Transverse colon (tissue), 4 donors: ENCODE measurements at regions not wholly inside any gene's neighbourhood (a gene's known extent, or its start where the extent isn't known, plus 50 kb on each side); places are given as distances from the start of the nearest gene placed in this dataset.

Experiments used
- DNase-seq: peaks from one replicate; pipeline ENCODE4 v3.0.0-alpha.2; 2019
- H3K27ac ChIP-seq, 4 donors: fragments of 200-600 bp; sonication (generic); 2 replicates each; pipeline ENCODE4 v1.5.1; 2016 to 2018; ENCODE audit warnings: inconsistent platforms in 4 of 4
- H3K27me3 ChIP-seq: fragments of 200-600 bp; sonication (generic); 2 replicates; pipeline ENCODE4 v1.5.1; 2017; ENCODE audit warnings: inconsistent platforms
- H3K36me3 ChIP-seq, 4 donors: fragments of 200-600 bp; sonication (generic); 2 replicates each; pipeline ENCODE4 v1.5.1; 2017 to 2019; ENCODE audit warnings: inconsistent platforms in 4 of 4
- H3K4me1 ChIP-seq, 4 donors: fragments of 200-600 bp; sonication (generic); 2 replicates each; pipeline ENCODE4 v1.5.1; 2017 to 2020; ENCODE audit warnings: inconsistent platforms in 4 of 4
- H3K4me3 ChIP-seq, 4 donors: fragments of 200-600 bp; sonication (generic); 1 replicate in 1 of 4; 2 replicates in 3 of 4; pipeline versions ENCODE4 v1.5.1 to v1.6.1; 2017 to 2019; ENCODE audit warnings: inconsistent platforms in 4 of 4
- H3K9me3 ChIP-seq, 2 donors: fragments of 200-600 bp; sonication (generic); 2 replicates each; pipeline ENCODE4 v1.5.1; 2017 to 2019; ENCODE audit warnings: inconsistent platforms in 2 of 2
- EP300 ChIP-seq: sonication (generic); formaldehyde crosslinking; IDR thresholded peaks from one replicate; pipeline ENCODE4 v1.6.1; 2017; ENCODE audit warnings: antibody characterized with exemption, low read depth
- POLR2A ChIP-seq: fragments of 450-650 bp; IDR thresholded peaks from one replicate; pipeline ENCODE4 v1.6.1; 2016; ENCODE audit warnings: antibody characterized with exemption, mild to moderate bottlenecking, moderate library complexity
- POLR2AphosphoS5 ChIP-seq, 3 donors: sonication (generic); formaldehyde crosslinking; IDR thresholded peaks; one replicate each; pipeline ENCODE4 v1.6.1; 2016; ENCODE audit warnings: antibody characterized with exemption in 3 of 3
- WGBS, 2 donors: methylation state at CpG; one replicate each; pipeline ENCODE4 v1.1.5; 2018; ENCODE audit warnings: low coverage in 1 of 2; 5-methylcytosine and 5-hydroxymethylcytosine counted together
- in situ Hi-C, 4 donors: fragments of 200-750 bp; cut with MboI; loops; one replicate each; pipeline versions ENCODE4 v1.15.0 to v1.15.1; 2017; ENCODE audit warnings: low sequenced_read_pairs in 3 of 4, low pct_ligation_motif_present in 1 of 4, low pct_unique_long_range_greater_than_20kb in 1 of 4
- intact Hi-C: fragments of 100-400 bp; cut with DNase I; formaldehyde crosslinking; loops from one replicate; pipeline ENCODE4 v1.15.1; 2023; ENCODE audit warnings: low total_unique reads
- TF ChIP-seq, protein P1 (sequence below), 5 experiments: fragments of 200-600 bp in 3 of 5; fragments of 450-650 bp in 2 of 5; sonication (generic) in 3 of 5; IDR thresholded peaks; 1 replicate in 2 of 5; 2 replicates in 3 of 5; pipeline ENCODE4 v1.5.1; 2016 to 2017; ENCODE audit warnings: antibody characterized with exemption in 5 of 5, inconsistent platforms in 3 of 5, mild to moderate bottlenecking in 2 of 5, moderate library complexity in 1 of 5

DNA sequence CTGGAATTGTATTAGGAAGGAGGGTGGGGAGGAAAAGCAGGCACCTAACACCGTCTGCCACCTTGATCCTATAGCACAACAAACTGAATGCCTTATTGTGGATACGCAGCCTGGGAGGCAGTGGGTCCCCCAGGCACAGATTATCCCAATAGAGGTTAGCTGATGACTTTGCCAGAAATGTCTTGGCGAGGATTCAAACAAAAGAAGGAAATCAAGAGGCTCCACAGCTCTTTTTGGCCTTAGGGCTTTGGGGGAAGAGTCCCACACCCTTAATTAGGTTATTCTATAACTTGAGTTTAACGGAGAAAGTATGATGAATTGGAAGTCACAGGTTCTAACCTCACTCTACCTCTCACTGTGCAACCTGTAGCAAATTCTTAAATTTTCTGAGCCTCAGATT, 102.0 kb downstream of the MRPL14 start:
- Histone ChIP-seq H3K9me3 (no peaks in the 10 kb centered on the region), H3K4me1 (no peaks in the 10 kb centered on the region), H3K36me3 (no peaks in the 10 kb centered on the region), H3K27me3 (peaks cover 2% of the 10 kb centered on the region), H3K4me3 (no peak overlapping the region), H3K27ac (no peak overlapping the region)
- in situ Hi-C loops (no loop called here), intact Hi-C loops (no loop called here)
- no peak for TF ChIP-seq POLR2A
- WGBS, 2 donors = 50 to 71% methylated on average over 1 to 4 of the region's 4 CpGs
- no peak for DNase-seq

DNA sequence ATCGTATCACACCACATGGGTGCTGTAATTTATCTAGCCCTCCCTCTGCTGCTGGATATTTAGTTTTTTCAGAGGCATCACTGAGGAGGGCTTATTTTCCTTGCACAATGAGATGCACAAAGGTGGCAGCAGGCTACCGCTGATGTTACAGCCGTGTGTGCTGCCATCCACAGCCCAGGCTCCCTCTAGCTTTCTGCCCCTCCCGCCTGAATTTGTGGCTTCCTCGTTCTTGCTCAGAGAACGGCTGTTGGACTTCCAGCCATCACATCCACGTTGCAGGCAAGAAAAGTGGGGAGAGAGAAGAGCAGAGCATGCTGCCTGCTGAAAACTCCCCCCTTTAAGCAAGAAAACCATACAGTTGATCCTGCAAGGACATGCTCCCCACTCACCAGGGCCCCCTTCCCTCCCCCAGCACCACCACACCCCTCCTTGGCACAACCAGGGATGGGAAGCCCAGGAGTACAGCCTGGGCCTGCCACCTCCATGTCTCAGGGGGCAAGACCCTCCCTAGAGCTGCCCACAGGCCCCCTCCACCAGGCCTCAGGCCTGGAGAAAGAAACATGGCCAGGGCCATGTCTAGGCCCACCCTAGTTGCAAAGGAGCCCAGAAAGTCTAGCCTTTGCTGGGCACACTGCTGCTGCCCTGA, 102.6 kb downstream of the MRPL14 start:
- Histone ChIP-seq H3K27ac (no peak overlapping the region), H3K9me3 (no peaks in the 10 kb centered on the region), H3K27me3 (peaks cover 2% of the 10 kb centered on the region), H3K4me1 (no peaks in the 10 kb centered on the region), H3K4me3 (no peak overlapping the region), H3K36me3 (no peaks in the 10 kb centered on the region)
- TF ChIP-seq POLR2AphosphoS5 (IDR thresholded peaks at IDR 0.05) (no peak), POLR2A (no peak), EP300 (no peak)
- TF ChIP-seq, protein P1, sequence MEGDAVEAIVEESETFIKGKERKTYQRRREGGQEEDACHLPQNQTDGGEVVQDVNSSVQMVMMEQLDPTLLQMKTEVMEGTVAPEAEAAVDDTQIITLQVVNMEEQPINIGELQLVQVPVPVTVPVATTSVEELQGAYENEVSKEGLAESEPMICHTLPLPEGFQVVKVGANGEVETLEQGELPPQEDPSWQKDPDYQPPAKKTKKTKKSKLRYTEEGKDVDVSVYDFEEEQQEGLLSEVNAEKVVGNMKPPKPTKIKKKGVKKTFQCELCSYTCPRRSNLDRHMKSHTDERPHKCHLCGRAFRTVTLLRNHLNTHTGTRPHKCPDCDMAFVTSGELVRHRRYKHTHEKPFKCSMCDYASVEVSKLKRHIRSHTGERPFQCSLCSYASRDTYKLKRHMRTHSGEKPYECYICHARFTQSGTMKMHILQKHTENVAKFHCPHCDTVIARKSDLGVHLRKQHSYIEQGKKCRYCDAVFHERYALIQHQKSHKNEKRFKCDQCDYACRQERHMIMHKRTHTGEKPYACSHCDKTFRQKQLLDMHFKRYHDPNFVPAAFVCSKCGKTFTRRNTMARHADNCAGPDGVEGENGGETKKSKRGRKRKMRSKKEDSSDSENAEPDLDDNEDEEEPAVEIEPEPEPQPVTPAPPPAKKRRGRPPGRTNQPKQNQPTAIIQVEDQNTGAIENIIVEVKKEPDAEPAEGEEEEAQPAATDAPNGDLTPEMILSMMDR (IDR thresholded peaks at IDR 0.05) = no peak
- 52 to 100% methylated on average over 1 to 7 of the region's 7 CpGs for WGBS, 2 donors
- intact Hi-C loops (no loop called here), in situ Hi-C loops (no loop called here)
- peak; percentile 6 for DNase-seq

DNA sequence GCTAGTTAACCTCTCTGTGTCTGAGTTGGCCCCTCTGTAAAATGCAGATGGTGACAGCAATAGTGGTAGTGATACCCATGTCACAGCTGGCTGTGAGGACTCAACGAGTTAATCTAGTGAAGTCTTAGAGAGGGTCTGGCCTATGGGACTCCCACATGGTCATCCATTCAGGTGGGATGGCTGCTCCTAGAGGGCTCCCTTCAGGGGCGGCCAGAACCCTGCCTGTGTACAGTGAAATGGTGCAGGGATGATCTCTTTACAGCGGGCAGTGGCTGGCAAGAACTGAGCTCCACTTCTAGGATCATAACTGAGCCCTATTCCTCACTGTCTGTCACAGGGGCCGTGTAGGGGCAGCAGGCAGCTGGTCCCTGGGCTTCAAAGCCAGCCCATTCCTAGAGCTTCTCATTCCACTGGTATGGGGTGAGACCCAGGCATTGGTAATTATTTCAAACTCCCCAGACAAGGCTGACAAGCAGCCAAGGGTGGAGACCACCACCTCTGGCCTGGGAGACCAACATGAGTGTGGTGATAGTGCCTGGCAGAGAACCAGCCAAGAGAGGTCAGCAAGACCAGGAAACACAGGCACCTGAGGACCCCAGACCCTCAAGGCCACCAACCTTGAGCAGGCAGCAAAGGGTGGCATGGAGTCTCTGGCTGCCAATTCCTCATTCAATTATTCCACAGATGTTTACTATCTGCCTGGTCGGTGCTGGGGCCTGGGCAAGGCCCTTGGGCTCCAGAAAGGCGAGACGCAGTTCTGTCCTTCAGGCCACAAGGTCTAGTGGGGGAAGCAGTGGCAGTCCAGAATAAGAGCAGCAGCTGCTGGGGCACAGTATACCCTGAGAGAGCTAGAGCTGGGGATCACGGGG, 103.4 kb downstream of the MRPL14 start:
- Histone ChIP-seq H3K36me3 (no peaks in the 10 kb centered on the region), H3K27me3 (peaks cover 2% of the 10 kb centered on the region), H3K9me3 (no peaks in the 10 kb centered on the region), H3K4me1 (no peaks in the 10 kb centered on the region), H3K4me3 (no peak overlapping the region), H3K27ac (no peak overlapping the region)
- in situ Hi-C loops = no loop called here
- no peak for TF ChIP-seq POLR2A
- TF ChIP-seq POLR2AphosphoS5 (IDR thresholded peaks at IDR 0.05) = no peak
- TF ChIP-seq, protein P1 (IDR thresholded peaks at IDR 0.05) = no peak
- no peak for TF ChIP-seq EP300
- DNase-seq = no peak
- intact Hi-C loops = no loop called here
- WGBS, 2 donors = 77 to 100% methylated on average over 1 to 7 of the region's 8 CpGs

DNA sequence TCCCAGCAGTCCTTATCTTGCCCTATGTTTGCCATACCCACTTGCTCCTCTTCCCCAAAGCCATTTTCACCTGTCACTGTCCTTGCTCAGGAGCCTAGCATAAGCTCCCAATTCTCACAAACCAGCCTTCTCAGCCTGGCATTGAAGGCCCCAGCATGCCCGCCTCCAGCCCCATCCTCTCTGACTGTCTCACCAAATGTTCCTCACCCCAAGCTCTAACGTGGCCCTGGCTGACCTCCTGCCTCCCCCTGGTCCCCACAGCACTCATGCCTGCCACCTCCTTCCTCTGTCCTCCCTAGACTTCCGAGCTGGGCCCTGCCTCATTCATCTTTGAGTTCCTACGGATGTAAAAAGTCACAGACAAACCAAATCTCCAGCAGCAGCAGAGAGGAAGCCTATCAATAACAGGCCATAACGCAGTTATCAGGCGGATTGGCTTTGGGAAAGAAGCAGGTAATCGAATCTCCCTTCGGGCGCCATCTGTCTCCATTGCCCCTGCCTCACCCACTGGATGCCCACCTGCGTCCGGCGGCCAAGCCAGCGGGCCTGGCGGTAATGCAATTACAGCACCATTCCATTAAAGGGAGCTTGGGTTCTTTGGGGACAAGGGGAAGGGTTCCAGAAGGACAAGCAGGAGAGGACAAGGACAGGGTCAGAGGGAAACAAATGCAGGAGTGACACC, 104.4 kb downstream of the MRPL14 start:
- H3K27ac ChIP-seq = no peak overlapping the region
- no peak overlapping the region for H3K4me3 ChIP-seq
- in situ Hi-C loops = no loop called here
- no peak for DNase-seq
- no peak for TF ChIP-seq EP300
- no peak for TF ChIP-seq POLR2A
- no peak for TF ChIP-seq POLR2AphosphoS5 (IDR thresholded peaks at IDR 0.05)
- TF ChIP-seq, protein P1 (IDR thresholded peaks at IDR 0.05) = no peak
- 91 to 92% methylated on average over 11 to 14 of the region's 14 CpGs for WGBS, 2 donors
- H3K27me3 ChIP-seq = no peaks in the 10 kb centered on the region
- no peaks in the 10 kb centered on the region for H3K36me3 ChIP-seq
- no peaks in the 10 kb centered on the region for H3K9me3 ChIP-seq
- H3K4me1 ChIP-seq = no peaks in the 10 kb centered on the region
- intact Hi-C loops = no loop called here
